ENCODE measurements at regions not wholly inside any gene's neighbourhood (a gene's known extent, or its start where the extent isn't known, plus 50 kb on each side); places are given as distances from the start of the nearest gene placed in this dataset.
"Not testable (repeated sequence)": the region's sequence is repeated elsewhere in the genome, so short reads cannot be mapped to it uniquely, and the experiment has no call there.

DNA sequence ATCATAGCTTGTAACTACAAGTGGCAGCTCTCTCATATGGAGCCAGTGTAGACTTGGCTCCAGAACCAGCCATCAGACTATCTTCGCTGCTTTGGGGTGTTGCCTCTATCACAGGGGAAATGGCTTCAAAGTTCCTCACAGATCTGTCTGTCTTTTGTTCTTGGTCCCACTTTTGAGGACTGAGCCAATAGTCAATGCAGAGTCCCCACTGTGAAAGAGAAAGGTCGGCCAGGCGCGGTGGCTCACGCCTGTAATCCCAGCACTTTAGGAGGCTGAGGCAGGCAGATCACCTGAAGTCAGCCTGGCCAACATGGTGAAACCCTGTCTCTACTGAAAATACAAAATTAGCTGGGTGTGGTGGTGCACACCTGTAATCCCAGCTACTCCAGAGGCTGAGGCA is 86.9 kb upstream of the FZD7 start:
- H3K27ac Mint-ChIP-seq; H3K36me3 Mint-ChIP-seq (ENCODE audit: low read depth); H3K9me3 Mint-ChIP-seq; H3K4me3 Mint-ChIP-seq; H3K4me1 Mint-ChIP-seq: not testable (repeated sequence)
- peaks cover 17% of the 10 kb centered on the region for H3K27me3 Mint-ChIP-seq (ENCODE audit: low read depth)

DNA sequence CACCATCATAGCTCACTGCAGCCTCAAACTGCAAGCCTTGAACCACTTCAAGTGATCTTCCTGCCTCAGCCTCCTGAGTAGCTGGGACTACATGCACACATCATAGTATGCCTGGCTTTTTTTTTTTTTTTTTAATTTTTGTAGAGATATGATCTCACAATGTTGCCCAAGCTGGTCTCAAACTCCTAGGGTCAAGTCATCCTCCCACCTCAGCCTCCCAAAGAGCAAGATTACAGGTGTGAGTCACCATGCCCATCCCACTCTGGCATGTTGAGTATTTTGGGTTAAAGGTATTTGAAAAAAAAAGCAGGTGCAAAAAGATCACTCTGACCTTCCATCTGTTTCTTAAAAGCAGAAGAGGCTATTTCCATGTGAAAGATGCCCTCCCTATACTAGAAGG is 86.4 kb upstream of the FZD7 start:
- H3K9me3 Mint-ChIP-seq: no peaks in the 10 kb centered on the region
- H3K4me3 Mint-ChIP-seq: no peak overlapping the region
- H3K27ac Mint-ChIP-seq: no peak overlapping the region
- H3K36me3 Mint-ChIP-seq (ENCODE audit: low read depth): no peaks in the 10 kb centered on the region
- TF ChIP-seq, protein P1, sequence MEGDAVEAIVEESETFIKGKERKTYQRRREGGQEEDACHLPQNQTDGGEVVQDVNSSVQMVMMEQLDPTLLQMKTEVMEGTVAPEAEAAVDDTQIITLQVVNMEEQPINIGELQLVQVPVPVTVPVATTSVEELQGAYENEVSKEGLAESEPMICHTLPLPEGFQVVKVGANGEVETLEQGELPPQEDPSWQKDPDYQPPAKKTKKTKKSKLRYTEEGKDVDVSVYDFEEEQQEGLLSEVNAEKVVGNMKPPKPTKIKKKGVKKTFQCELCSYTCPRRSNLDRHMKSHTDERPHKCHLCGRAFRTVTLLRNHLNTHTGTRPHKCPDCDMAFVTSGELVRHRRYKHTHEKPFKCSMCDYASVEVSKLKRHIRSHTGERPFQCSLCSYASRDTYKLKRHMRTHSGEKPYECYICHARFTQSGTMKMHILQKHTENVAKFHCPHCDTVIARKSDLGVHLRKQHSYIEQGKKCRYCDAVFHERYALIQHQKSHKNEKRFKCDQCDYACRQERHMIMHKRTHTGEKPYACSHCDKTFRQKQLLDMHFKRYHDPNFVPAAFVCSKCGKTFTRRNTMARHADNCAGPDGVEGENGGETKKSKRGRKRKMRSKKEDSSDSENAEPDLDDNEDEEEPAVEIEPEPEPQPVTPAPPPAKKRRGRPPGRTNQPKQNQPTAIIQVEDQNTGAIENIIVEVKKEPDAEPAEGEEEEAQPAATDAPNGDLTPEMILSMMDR (IDR thresholded peaks at IDR 0.05; ENCODE audit: unreplicated experiment in 3 of 3): no peak
- H3K27me3 Mint-ChIP-seq (ENCODE audit: low read depth): peaks cover 16% of the 10 kb centered on the region
- peaks cover 11% of the 10 kb centered on the region for H3K4me1 Mint-ChIP-seq

DNA sequence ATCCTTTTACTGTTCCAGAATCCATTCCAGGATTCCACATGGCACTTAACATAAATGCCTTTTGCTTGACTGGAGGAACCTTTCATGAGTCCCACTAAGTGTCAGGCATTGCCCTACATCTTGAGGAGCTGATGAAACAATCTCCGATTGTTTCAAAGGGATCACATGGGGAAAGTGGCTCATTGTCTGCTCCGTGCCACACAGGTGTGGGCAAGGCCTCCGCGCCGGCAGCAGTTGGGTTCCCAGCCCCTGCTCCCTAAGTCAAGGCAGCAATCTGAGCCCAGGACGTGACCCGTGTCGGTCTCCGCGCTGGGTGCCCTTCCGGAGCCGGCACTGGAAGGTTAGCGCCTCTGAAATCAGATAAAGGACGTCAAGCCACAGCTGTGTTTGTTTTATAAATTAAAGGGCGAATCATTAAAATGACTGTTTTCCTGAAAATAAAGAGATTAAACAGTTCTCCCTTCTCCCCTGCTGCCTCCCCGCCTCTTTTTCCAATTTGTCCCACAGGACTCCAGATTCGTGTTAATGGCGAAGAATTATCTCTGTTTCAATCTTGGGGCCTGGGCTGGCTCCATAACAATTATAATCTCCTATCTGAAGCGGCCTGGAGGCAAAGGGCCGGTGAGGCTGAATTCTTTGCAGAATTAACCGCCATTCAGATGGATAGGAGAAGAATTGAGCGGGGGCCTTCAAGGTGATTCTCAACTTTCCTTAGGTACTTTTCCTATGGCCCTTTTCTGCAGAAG is 84.3 kb upstream of the FZD7 start:
- TF ChIP-seq, protein P1 (IDR thresholded peaks at IDR 0.05; ENCODE audit: unreplicated experiment in 3 of 3): no peak
- Mint-ChIP-seq H3K27ac (peak overlapping the region in 2 of 3 experiments; percentile 11 to 35), H3K9me3 (no peaks in the 10 kb centered on the region), H3K36me3 (ENCODE audit: low read depth) (no peaks in the 10 kb centered on the region), H3K4me3 (no peak overlapping the region), H3K4me1 (peaks cover 18% of the 10 kb centered on the region), H3K27me3 (ENCODE audit: low read depth) (peaks cover 22% of the 10 kb centered on the region)

DNA sequence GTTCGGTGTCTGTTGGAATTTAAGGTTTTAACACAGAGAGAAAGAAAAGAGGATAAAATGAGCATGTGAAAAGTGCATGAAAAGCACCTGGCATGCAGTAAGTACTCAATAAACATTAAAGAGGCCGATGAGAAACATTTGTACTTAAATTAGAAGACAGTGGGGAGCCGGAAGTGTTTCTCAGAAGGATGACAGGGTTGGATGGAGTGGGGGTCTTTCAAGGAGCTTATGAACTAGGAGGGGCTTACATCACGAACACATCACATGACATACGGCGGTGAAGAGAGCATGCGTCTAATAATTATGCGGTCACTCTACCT is 83.8 kb upstream of the FZD7 start:
- Mint-ChIP-seq H3K36me3 (ENCODE audit: low read depth) (no peaks in the 10 kb centered on the region), H3K9me3 (no peaks in the 10 kb centered on the region), H3K27ac (peak overlapping the region in 2 of 3 experiments; percentile 11 to 35), H3K4me3 (no peak overlapping the region), H3K27me3 (ENCODE audit: low read depth) (peaks cover 22% of the 10 kb centered on the region), H3K4me1 (peaks cover 18% of the 10 kb centered on the region)
- TF ChIP-seq, protein P1 (IDR thresholded peaks at IDR 0.05; ENCODE audit: unreplicated experiment in 3 of 3): no peak

DNA sequence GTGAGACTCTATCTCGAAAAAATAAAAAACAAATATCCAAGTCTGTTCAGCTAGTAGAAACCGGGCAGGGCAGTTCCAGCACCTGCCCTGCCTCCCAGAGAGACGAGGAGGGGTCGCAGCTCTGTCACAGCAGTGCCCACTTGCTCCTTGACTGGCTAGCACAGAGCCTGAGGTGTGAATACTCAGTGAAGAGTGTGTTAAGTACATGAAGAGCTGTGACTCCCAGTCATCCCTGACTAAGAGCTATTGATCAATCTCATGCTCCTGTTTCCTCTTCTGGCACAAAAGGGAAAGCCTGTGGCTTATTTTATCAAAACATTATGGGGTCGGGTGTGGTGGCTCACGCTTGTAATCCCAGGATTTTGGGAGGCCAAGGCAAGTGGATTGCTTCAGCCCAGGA is 83.0 kb upstream of the FZD7 start:
- peaks cover 24% of the 10 kb centered on the region for H3K4me1 Mint-ChIP-seq
- H3K27me3 Mint-ChIP-seq (ENCODE audit: low read depth): peaks cover 26% of the 10 kb centered on the region

DNA sequence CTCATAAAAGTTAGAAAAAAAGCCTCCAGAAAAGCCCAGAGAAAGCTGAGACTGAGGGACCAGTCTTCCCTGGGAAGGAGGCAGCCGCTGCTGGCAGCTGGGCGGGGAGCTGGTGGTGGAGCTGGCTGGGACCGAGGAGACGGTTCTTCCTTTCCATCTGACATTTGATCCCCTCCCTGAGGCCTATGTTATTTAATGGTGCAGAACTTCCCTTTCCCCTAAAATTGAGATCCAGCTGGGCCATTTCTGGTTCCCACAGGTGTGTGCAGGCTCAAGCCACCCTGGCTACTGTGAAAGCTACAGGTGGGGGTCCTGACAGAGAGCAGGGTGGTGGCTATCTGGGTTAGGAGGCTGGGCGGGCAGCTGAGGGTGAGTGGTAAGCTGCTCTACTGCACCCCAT is 81.5 kb upstream of the FZD7 start:
- H3K27me3 Mint-ChIP-seq (ENCODE audit: low read depth): peaks cover 28% of the 10 kb centered on the region
- TF ChIP-seq, protein P1 (IDR thresholded peaks at IDR 0.05; ENCODE audit: unreplicated experiment in 3 of 3): no peak
- H3K4me3 Mint-ChIP-seq: no peak overlapping the region
- peak overlapping the region in 2 of 3 experiments; percentile 1 to 2 for H3K27ac Mint-ChIP-seq
- peaks cover 36% of the 10 kb centered on the region for H3K4me1 Mint-ChIP-seq
- H3K9me3 Mint-ChIP-seq: no peaks in the 10 kb centered on the region
- H3K36me3 Mint-ChIP-seq (ENCODE audit: low read depth): no peaks in the 10 kb centered on the region

More for the DNA sequence above, 83.0 kb upstream of the FZD7 start:
- Mint-ChIP-seq H3K36me3 (ENCODE audit: low read depth) (no peaks in the 10 kb centered on the region), H3K9me3 (no peaks in the 10 kb centered on the region), H3K27ac (no peak overlapping the region), H3K4me3 (no peak overlapping the region)
- TF ChIP-seq, protein P1 (IDR thresholded peaks at IDR 0.05; ENCODE audit: unreplicated experiment in 3 of 3): no peak

Measured in nephron (organoid).